ENCODE measurements at regions not wholly inside any gene's neighbourhood (a gene's known extent, or its start where the extent isn't known, plus 50 kb on each side); places are given as distances from the start of the nearest gene placed in this dataset.

DNA sequence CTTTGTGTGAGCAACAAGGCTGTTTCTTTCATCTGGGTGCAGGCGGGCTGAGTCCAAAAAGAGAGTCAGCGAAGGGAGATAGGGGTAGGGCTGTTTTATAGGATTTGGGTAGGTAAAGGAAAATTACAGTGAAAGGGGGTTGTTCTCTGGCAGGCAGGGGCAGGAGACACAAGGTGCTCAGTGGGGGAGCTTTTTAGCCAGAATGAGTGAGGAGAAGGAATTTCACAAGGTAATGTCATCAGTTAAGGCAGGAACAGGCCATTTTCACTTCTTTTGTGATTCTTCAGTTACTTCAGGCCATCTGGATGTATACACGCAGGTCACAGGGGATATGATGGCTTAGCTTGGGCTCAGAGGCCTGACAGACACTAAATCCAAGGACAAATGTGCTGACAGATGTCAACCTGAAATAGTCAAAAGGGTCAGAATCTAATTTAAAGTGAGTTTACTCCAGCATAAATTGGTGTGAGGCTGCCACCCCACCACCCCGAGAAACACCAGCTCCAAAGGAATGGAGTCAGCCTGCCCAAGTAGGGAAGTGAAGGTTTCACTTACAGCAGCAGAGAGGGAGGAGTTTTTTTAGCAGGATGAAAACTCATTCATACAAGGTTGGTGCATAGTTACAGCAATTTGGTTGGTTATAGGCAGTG is 560.0 kb upstream of the CDH4 start (continued):
- no peak for TF ChIP-seq KDM1A (IDR thresholded peaks at IDR 0.05; ENCODE audit: borderline replicate concordance, low read length)
- TF ChIP-seq, protein P1, sequence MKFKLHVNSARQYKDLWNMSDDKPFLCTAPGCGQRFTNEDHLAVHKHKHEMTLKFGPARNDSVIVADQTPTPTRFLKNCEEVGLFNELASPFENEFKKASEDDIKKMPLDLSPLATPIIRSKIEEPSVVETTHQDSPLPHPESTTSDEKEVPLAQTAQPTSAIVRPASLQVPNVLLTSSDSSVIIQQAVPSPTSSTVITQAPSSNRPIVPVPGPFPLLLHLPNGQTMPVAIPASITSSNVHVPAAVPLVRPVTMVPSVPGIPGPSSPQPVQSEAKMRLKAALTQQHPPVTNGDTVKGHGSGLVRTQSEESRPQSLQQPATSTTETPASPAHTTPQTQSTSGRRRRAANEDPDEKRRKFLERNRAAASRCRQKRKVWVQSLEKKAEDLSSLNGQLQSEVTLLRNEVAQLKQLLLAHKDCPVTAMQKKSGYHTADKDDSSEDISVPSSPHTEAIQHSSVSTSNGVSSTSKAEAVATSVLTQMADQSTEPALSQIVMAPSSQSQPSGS (IDR thresholded peaks at IDR 0.05; ENCODE audit: low read length) = no peak
- no peak for TF ChIP-seq RFX5 (IDR thresholded peaks at IDR 0.05; ENCODE audit: borderline replicate concordance, low read depth, low read length)
- no peak for TF ChIP-seq KDM4A (IDR thresholded peaks at IDR 0.05; ENCODE audit: low read depth, low read length, severe bottlenecking)
- TF ChIP-seq POLR2AphosphoS5 (IDR thresholded peaks at IDR 0.05; ENCODE audit: low read depth, low read length) = no peak
- TF ChIP-seq NANOG (IDR thresholded peaks at IDR 0.05; ENCODE audit: insufficient read depth, low read depth, low read length, poor library complexity, severe bottlenecking) = no peak
- no peak for TF ChIP-seq RBBP5 (IDR thresholded peaks at IDR 0.05; ENCODE audit: borderline replicate concordance, low read depth, low read length)
- no peak for TF ChIP-seq USF2 (IDR thresholded peaks at IDR 0.05; ENCODE audit: low read length)
- no peak for TF ChIP-seq TBP (IDR thresholded peaks at IDR 0.05; ENCODE audit: low read depth, low read length)
- no peak for TF ChIP-seq CEBPB (IDR thresholded peaks at IDR 0.05; ENCODE audit: low read depth, low read length)

Data from H1 (cell line).